GM18520 (cell line): ENCODE measurements at regions not wholly inside any gene's neighbourhood (a gene's known extent, or its start where the extent isn't known, plus 50 kb on each side); places are given as distances from the start of the nearest gene placed in this dataset.
A peak's percentile ranks its signal among the peaks of the same experiment; 100 is the strongest.
"Not testable (repeated sequence)": the region's sequence is repeated elsewhere in the genome, so short reads cannot be mapped to it uniquely, and the experiment has no call there.

ENCODE experiments used
- ATAC-seq: cut with Tn5 transposase; IDR thresholded peaks from one replicate; pipeline ENCODE4 v1.9.1; 2021; ENCODE audit not compliant: unreplicated experiment

DNA sequence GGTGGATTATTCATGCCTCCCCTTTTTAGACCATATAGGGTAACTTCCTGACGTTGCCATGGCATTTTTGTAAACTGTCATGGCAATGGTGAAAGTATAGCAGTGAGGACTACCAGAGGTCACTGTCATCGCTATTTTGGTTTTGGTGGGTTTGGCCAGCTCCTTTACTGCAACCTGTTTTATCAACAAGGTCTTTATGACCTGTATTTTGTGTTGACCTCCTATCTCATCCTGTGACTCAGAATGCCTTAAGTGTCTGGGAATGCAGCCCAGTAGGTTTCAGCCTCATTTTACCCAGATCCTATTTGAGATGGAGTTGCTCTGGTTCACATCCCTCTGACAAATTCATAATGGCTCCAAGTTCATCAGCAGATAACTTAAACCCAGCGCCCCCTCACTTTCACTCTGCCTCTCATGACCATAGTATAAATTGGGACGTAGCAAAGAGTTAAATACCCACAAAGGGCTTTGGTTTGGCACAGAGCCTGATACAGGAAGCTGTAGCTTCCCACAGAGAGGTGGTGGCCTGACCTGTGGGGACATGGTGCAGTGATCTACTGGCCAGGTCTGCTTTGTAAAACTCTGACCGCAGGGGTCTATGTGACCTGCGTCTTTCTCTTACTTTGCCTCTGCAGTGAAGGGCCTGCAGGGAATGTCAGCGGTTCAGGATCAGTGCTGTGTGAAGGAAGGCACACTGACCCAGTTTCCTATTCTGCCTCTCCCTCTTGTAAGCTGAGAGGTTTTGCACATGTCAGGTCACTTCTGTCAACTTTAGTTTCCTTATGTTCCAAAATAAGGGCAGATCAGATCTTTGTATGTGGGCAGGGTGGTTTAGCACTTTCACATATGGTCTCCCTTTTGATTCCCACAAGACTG lies 78.1 kb upstream of the ZNF644 start:
- ATAC-seq = no peak

- ATAC-seq = no peak
Measured at GRCh38 chr1:91098299-91098906, 76.6 kb upstream of the ZNF644 start.

DNA sequence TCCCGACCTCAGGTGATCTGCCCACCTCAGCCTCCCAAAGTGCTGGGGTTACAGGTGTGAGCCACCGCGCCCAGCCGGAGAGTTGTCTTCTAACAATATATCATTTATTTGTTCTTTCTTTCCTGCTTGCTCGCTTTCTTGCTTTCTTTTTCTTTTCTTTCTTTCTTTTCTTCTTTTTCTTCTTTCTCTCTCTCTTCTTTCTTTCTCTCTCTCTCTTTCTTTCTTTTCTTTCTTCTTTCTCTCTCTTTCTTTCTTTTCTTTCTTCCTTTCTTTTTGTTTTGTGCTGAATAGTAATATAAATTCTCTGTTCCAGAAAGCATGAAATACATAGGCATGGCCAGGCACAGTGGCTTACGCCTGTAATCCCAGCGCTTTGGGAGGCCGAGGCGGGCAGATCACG lies 73.5 kb upstream of the ZNF644 start:
- ATAC-seq = not testable (repeated sequence)

DNA sequence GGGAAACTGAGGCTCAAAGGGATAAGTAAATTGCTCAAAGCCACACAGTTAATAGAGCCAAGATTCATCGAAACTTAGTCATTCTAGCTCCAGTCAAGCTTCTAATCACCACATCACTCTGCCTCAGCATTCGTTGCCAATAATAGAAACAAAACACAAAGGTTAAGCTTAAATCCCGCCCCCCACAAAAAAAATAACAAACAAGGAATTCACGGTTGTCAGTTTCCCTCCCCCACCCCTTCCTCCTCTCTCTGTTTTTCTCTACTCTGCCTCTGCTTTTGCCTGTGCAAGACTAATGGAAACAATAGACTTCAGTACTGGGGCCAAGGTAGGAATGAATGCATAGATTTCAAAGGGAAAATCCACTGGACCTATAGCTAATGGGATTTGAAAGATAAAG lies 70.7 kb upstream of the ZNF644 start:
- ATAC-seq = no peak

DNA sequence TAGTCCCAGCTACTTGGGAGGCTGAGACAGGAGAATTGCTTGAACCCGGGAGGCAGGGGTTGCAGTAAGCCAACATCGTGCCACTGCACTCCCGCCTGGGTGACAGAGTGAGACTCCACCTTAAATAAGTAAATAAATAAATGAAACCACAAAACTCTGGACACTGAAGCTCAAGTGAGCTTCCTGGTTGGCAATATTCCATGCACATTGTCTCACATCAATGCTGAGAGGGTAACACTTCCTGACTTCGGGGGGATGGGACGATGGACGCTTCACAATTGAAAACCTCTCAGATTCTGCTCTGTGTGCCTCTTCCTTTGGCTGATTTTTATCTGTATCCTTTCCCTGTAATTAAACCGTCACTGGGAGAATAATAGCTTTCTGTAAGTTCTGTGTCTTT lies 70.0 kb upstream of the ZNF644 start:
- ATAC-seq = no peak

- peak; percentile 61 for ATAC-seq
Measured at GRCh38 chr1:91080650-91081049, 58.8 kb upstream of the ZNF644 start.

DNA sequence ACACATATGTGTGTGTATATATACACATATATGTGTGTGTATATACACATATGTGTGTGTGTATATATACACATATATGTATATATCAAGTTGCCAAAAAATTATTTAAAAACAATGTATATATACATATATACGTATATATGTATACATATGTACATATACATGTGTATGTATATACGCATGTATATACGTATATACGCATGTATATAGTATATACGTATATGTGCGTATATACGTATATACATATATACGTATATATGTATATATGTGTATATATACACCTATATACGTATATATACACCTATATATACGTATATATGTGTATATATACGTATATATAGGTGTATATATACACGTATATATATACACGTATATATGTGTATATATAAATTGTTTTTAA lies 57.0 kb upstream of the ZNF644 start:
- ATAC-seq = no peak

DNA sequence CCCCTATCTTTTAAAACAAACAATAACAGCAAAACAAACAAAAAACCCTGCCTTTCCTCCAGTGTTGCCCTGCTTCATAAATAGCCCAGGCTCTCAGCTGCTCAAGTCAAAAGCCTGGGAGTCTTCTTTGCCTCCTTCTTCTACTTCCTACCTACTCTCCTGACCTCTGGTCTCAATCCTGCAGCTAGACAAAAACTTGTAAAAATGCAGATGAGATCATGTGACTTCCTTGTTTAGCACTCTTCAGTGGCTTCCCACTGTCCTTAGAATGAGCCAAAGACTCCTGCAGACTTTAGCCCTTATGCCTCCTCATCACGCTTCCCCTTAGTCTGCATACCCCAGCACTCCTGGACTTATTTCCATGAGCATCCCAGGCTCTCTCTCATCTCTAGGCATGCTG lies 55.0 kb upstream of the ZNF644 start:
- ATAC-seq = no peak

GRCh38 chr1:91075233-91076135 lies 53.6 kb upstream of the ZNF644 start:
- ATAC-seq = no peak

- no peak for ATAC-seq
Measured at GRCh38 chr1:91073299-91073698, 51.5 kb upstream of the ZNF644 start.

DNA sequence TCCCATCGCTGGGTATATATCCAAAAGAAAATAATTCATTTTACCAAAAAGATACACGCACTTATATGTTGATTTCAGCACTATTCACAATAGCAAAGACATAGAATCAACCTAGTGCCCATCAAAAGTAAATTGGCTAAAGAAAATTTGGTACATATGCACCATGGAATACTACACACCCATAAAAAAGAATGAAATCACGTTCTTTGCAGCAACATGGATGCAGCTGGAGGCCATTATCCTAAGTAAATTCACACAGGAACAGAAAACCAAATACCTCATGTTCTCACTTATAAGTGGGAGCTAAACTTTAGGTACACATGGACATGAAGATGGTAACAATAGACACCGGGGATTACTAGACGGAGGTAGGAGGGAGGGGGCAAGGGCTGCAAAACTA lies 50.0 kb upstream of the ZNF644 start:
- ATAC-seq = no peak
